ENCODE measurements at regions not wholly inside any gene's neighbourhood (a gene's known extent, or its start where the extent isn't known, plus 50 kb on each side); places are given as distances from the start of the nearest gene placed in this dataset.
"Not testable (repeated sequence)": the region's sequence is repeated elsewhere in the genome, so short reads cannot be mapped to it uniquely, and the experiment has no call there.

DNA sequence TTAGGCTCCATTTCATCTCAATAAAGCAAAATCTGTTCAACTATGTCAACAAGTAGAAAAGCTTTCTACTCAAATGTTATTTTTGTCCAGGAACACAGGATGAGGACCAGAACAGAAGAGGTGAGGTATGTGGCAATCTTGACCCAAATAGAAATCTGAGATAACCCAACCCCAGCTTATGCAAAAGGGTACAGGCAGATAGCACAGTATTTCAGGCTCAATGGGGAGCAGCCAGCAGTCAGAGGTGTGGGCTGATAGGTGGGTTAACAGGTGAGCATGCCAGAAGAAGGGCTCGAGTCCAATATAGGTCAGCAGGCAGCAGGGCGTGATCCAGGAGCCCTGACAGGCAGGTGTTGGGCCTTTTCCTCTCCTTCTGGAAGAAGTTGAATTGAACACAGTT is 281.2 kb upstream of the NR2F2 start:
- H3K4me3 ChIP-seq (ENCODE audit: low read length): no peak overlapping the region
- no peaks in the 10 kb centered on the region for H3K27me3 ChIP-seq (ENCODE audit: control insufficient read depth, insufficient read depth, low read length)

GRCh38 chr15:96049766-96050165 is 280.7 kb upstream of the NR2F2 start:
- Histone ChIP-seq H3K4me1 (ENCODE audit: control insufficient read depth, insufficient read depth, low read length) (peaks cover 34% of the 10 kb centered on the region), H3K27me3 (ENCODE audit: control insufficient read depth, insufficient read depth, low read length) (no peaks in the 10 kb centered on the region), H3K4me2 (ENCODE audit: low read length) (no peak overlapping the region), H3K9ac (ENCODE audit: low read depth, low read length) (no peak overlapping the region), H3K36me3 (ENCODE audit: insufficient read depth, low read length) (no peaks in the 10 kb centered on the region), H3K9me3 (replicated peaks; ENCODE audit: low read length) (no peaks in the 10 kb centered on the region), H3K4me3 (ENCODE audit: low read length) (no peak overlapping the region)

More for the DNA sequence above, 281.2 kb upstream of the NR2F2 start:
- no peak overlapping the region for H3K4me2 ChIP-seq (ENCODE audit: low read length)
- H3K36me3 ChIP-seq (ENCODE audit: insufficient read depth, low read length): no peaks in the 10 kb centered on the region
- no peaks in the 10 kb centered on the region for H3K9me3 ChIP-seq (replicated peaks; ENCODE audit: low read length)
- H3K9ac ChIP-seq (ENCODE audit: low read depth, low read length): no peak overlapping the region
- peaks cover 34% of the 10 kb centered on the region for H3K4me1 ChIP-seq (ENCODE audit: control insufficient read depth, insufficient read depth, low read length)

- Histone ChIP-seq H3K9me3 (replicated peaks; ENCODE audit: low read length) (no peaks in the 10 kb centered on the region), H3K36me3 (ENCODE audit: insufficient read depth, low read length) (no peaks in the 10 kb centered on the region), H3K27me3 (ENCODE audit: control insufficient read depth, insufficient read depth, low read length) (no peaks in the 10 kb centered on the region), H3K9ac (ENCODE audit: low read depth, low read length) (no peak overlapping the region), H3K4me2 (ENCODE audit: low read length) (no peak overlapping the region), H3K4me3 (ENCODE audit: low read length) (no peak overlapping the region), H3K4me1 (ENCODE audit: control insufficient read depth, insufficient read depth, low read length) (peaks cover 30% of the 10 kb centered on the region)
These were observed 278.9 kb upstream of the NR2F2 start for GRCh38 chr15:96051598-96051997.

DNA sequence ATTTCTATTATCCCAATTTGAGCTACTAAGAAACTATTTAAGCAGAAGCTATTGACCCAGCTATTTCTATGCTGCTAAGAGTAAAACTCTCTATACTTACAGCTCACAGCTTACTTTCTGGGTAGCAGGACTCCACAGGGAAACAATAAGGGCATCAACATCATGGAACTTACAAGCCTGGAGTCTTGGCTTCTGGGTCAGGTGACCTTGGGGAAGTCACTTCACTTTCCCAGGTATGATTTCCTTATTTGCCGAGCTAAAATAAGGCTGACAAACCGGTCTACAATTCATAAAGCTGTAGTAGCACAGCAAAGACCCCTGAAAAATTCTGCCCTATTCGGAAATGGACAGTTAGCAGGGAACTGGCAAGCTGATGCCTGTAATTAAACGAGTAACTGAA is 278.3 kb upstream of the NR2F2 start:
- H3K36me3 ChIP-seq (ENCODE audit: insufficient read depth, low read length): no peaks in the 10 kb centered on the region
- no peaks in the 10 kb centered on the region for H3K27me3 ChIP-seq (ENCODE audit: control insufficient read depth, insufficient read depth, low read length)
- no peaks in the 10 kb centered on the region for H3K9me3 ChIP-seq (replicated peaks; ENCODE audit: low read length)
- peaks cover 24% of the 10 kb centered on the region for H3K4me1 ChIP-seq (ENCODE audit: control insufficient read depth, insufficient read depth, low read length)
- H3K4me3 ChIP-seq (ENCODE audit: low read length): no peak overlapping the region
- no peak overlapping the region for H3K4me2 ChIP-seq (ENCODE audit: low read length)
- no peak overlapping the region for H3K9ac ChIP-seq (ENCODE audit: low read depth, low read length)

GRCh38 chr15:96052572-96053030 is 277.9 kb upstream of the NR2F2 start:
- Histone ChIP-seq H3K36me3 (ENCODE audit: insufficient read depth, low read length) (no peaks in the 10 kb centered on the region), H3K9ac (ENCODE audit: low read depth, low read length) (no peak overlapping the region), H3K4me1 (ENCODE audit: control insufficient read depth, insufficient read depth, low read length) (peaks cover 22% of the 10 kb centered on the region), H3K27me3 (ENCODE audit: control insufficient read depth, insufficient read depth, low read length) (no peaks in the 10 kb centered on the region), H3K4me3 (ENCODE audit: low read length) (no peak overlapping the region), H3K9me3 (replicated peaks; ENCODE audit: low read length) (no peaks in the 10 kb centered on the region), H3K4me2 (ENCODE audit: low read length) (peak overlapping the region; percentile 59)

- peaks cover 16% of the 10 kb centered on the region for H3K4me1 ChIP-seq (ENCODE audit: control insufficient read depth, insufficient read depth, low read length)
- peak overlapping the region; percentile 22 for H3K9ac ChIP-seq (ENCODE audit: low read depth, low read length)
- H3K36me3 ChIP-seq (ENCODE audit: insufficient read depth, low read length): no peaks in the 10 kb centered on the region
- H3K4me3 ChIP-seq (ENCODE audit: low read length): peak overlapping the region; percentile 3
- H3K4me2 ChIP-seq (ENCODE audit: low read length): peak overlapping the region; percentile 59
- no peaks in the 10 kb centered on the region for H3K9me3 ChIP-seq (replicated peaks; ENCODE audit: low read length)
- no peaks in the 10 kb centered on the region for H3K27me3 ChIP-seq (ENCODE audit: control insufficient read depth, insufficient read depth, low read length)
These were observed 277.3 kb upstream of the NR2F2 start for GRCh38 chr15:96053031-96053780.

- H3K4me2 ChIP-seq (ENCODE audit: low read length): peak overlapping the region; percentile 59
- H3K9ac ChIP-seq (ENCODE audit: low read depth, low read length): peak overlapping the region; percentile 22
- H3K4me3 ChIP-seq (ENCODE audit: low read length): peak overlapping the region; percentile 3
- H3K9me3 ChIP-seq (replicated peaks; ENCODE audit: low read length): no peaks in the 10 kb centered on the region
- peaks cover 12% of the 10 kb centered on the region for H3K4me1 ChIP-seq (ENCODE audit: control insufficient read depth, insufficient read depth, low read length)
- H3K27me3 ChIP-seq (ENCODE audit: control insufficient read depth, insufficient read depth, low read length): no peaks in the 10 kb centered on the region
- no peaks in the 10 kb centered on the region for H3K36me3 ChIP-seq (ENCODE audit: insufficient read depth, low read length)
These were observed 276.6 kb upstream of the NR2F2 start for GRCh38 chr15:96053781-96054428.

- Histone ChIP-seq H3K4me3 (ENCODE audit: low read length) (no peak overlapping the region), H3K27me3 (ENCODE audit: control insufficient read depth, insufficient read depth, low read length) (no peaks in the 10 kb centered on the region), H3K4me1 (ENCODE audit: control insufficient read depth, insufficient read depth, low read length) (peaks cover 12% of the 10 kb centered on the region), H3K36me3 (ENCODE audit: insufficient read depth, low read length) (no peaks in the 10 kb centered on the region), H3K9ac (ENCODE audit: low read depth, low read length) (no peak overlapping the region), H3K9me3 (replicated peaks; ENCODE audit: low read length) (no peaks in the 10 kb centered on the region), H3K4me2 (ENCODE audit: low read length) (no peak overlapping the region)
These were observed 275.9 kb upstream of the NR2F2 start for GRCh38 chr15:96054621-96055020.

- Histone ChIP-seq H3K4me2 (ENCODE audit: low read length) (no peak overlapping the region), H3K9ac (ENCODE audit: low read depth, low read length) (no peak overlapping the region), H3K36me3 (ENCODE audit: insufficient read depth, low read length) (no peaks in the 10 kb centered on the region), H3K9me3 (replicated peaks; ENCODE audit: low read length) (no peaks in the 10 kb centered on the region), H3K4me3 (ENCODE audit: low read length) (no peak overlapping the region), H3K27me3 (ENCODE audit: control insufficient read depth, insufficient read depth, low read length) (no peaks in the 10 kb centered on the region), H3K4me1 (ENCODE audit: control insufficient read depth, insufficient read depth, low read length) (peaks cover 7% of the 10 kb centered on the region)
These were observed 272.2 kb upstream of the NR2F2 start for GRCh38 chr15:96058103-96058851.

DNA sequence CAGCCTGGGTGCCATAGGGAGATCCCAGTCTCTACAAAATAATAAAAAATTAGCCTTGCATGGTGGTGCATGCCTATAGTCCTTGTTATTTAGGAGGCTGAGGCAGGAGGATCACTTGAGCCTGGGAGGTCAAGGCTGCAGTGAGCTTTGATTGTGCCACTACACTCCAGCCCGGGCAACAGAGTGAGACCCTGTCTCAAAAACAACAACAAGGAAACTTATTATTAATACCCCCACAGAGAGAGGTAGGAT is 271.7 kb upstream of the NR2F2 start:
- not testable (repeated sequence) for H3K9ac ChIP-seq (ENCODE audit: low read depth, low read length); H3K9me3 ChIP-seq (replicated peaks; ENCODE audit: low read length); H3K27me3 ChIP-seq (ENCODE audit: control insufficient read depth, insufficient read depth, low read length); H3K4me2 ChIP-seq (ENCODE audit: low read length); H3K4me1 ChIP-seq (ENCODE audit: control insufficient read depth, insufficient read depth, low read length); H3K4me3 ChIP-seq (ENCODE audit: low read length); H3K36me3 ChIP-seq (ENCODE audit: insufficient read depth, low read length)

- not testable (repeated sequence) for H3K9me3 ChIP-seq (replicated peaks; ENCODE audit: low read length); H3K4me1 ChIP-seq (ENCODE audit: control insufficient read depth, insufficient read depth, low read length); H3K4me2 ChIP-seq (ENCODE audit: low read length); H3K36me3 ChIP-seq (ENCODE audit: insufficient read depth, low read length); H3K9ac ChIP-seq (ENCODE audit: low read depth, low read length); H3K4me3 ChIP-seq (ENCODE audit: low read length); H3K27me3 ChIP-seq (ENCODE audit: control insufficient read depth, insufficient read depth, low read length)
These were observed 269.9 kb upstream of the NR2F2 start for GRCh38 chr15:96060591-96060990.
